ENCODE measurements at regions not wholly inside any gene's neighbourhood (a gene's known extent, or its start where the extent isn't known, plus 50 kb on each side); places are given as distances from the start of the nearest gene placed in this dataset.

DNA sequence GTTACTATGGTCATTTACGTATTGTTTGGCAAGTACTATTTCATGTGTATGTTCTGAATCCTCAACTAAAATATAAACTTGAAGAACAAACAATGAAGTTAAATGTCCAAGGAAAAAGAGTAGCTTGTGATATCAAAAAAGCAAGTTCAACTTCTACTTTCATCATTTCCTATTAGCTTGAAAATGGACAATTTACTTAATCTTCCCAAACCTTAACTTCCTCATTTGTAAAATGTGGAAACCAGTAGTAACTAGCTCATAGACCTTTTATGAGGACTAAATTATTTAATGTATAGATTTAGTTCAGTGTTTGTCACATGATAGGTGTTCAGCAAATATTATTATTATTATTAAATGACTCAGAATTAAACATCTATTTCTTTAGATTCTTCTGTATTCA is 276.8 kb upstream of the TET2 start:
- Histone ChIP-seq H3K4me2 (replicated peaks; ENCODE audit: low read depth, low read length, poor library complexity, severe bottlenecking) (no peak overlapping the region), H4K20me1 (ENCODE audit: control insufficient read depth, insufficient read depth, low read length, poor library complexity, severe bottlenecking) (no peaks in the 10 kb centered on the region), H3K27me3 (replicated peaks in 1 of 4; ENCODE audit: control extremely low read depth in 1 of 4, control insufficient read depth in 3 of 4, insufficient read depth in 4 of 4, low read length in 3 of 4) (no peaks in the 10 kb centered on the region), H3K9me3 (ENCODE audit: control extremely low read depth in 1 of 3, control insufficient read depth in 2 of 3, insufficient read depth in 1 of 3, low read length in 2 of 3) (no peaks in the 10 kb centered on the region), H3K36me3 (replicated peaks in 1 of 2; ENCODE audit: control extremely low read depth in 1 of 2, control insufficient read depth in 1 of 2, extremely low read depth in 1 of 2, insufficient read depth in 2 of 2, low read length in 1 of 2) (no peaks in the 10 kb centered on the region), H2AFZ (ENCODE audit: insufficient read depth, low read depth, low read length, poor library complexity, severe bottlenecking) (no peak overlapping the region), H3K79me2 (ENCODE audit: control insufficient read depth, insufficient read depth, low read length) (no peaks in the 10 kb centered on the region), H3K4me3 (ENCODE audit: control extremely low read depth in 1 of 5, extremely low read depth in 1 of 5, insufficient read depth in 1 of 5, low read depth in 2 of 5, low read length in 4 of 5) (no peak overlapping the region), H3K9ac (ENCODE audit: low read length) (no peak overlapping the region), H3K4me1 (ENCODE audit: control insufficient read depth in 2 of 2, insufficient read depth in 2 of 2, low read length in 2 of 2) (peaks cover 0 to 3% of the 10 kb centered on the region in 2 donors), H3K27ac (ENCODE audit: low read length in 2 of 2) (no peak overlapping the region)
- no peak overlapping the region for H3K4me3 Mint-ChIP-seq
- peaks cover 4% of the 10 kb centered on the region for H3K27me3 Mint-ChIP-seq
- no peak overlapping the region for H3K27ac Mint-ChIP-seq
- POLR2A ChIA-PET = no interaction called here
- ATAC-seq (ENCODE audit: low read depth) = no peak
- WGBS (ENCODE audit: insufficient coverage) = no CpG with 5 or more reads among the region's 1 CpG
- DNase-seq = no peak
- CTCF ChIA-PET = interaction anchor here (3.7 kb wide), 1 partner anchor 9 kb away, joined by 19 read pairs; no protein-coding TSS in a partner anchor
- H3K4me1 Mint-ChIP-seq = peaks cover 6% of the 10 kb centered on the region
- H3K9me3 Mint-ChIP-seq (ENCODE audit: insufficient read depth) = no peaks in the 10 kb centered on the region
- intact Hi-C loops (cut with micrococcal nuclease) = no loop called here
- no peak for TF ChIP-seq EZH2 (IDR thresholded peaks at IDR 0.05; ENCODE audit: borderline replicate concordance, insufficient read depth, low read depth, low read length, poor library complexity, severe bottlenecking)

- H3K36me3 ChIP-seq (replicated peaks in 1 of 2; ENCODE audit: control extremely low read depth in 1 of 2, control insufficient read depth in 1 of 2, extremely low read depth in 1 of 2, insufficient read depth in 2 of 2, low read length in 1 of 2) = no peaks in the 10 kb centered on the region
- no peak for ATAC-seq (ENCODE audit: low read depth)
- DNase-seq = no peak
- Mint-ChIP-seq H3K4me3 (no peak overlapping the region), H3K27me3 (peaks cover 4% of the 10 kb centered on the region), H3K9me3 (ENCODE audit: insufficient read depth) (no peaks in the 10 kb centered on the region), H3K27ac (no peak overlapping the region), H3K4me1 (peaks cover 6% of the 10 kb centered on the region)
- no peaks in the 10 kb centered on the region for H4K20me1 ChIP-seq (ENCODE audit: control insufficient read depth, insufficient read depth, low read length, poor library complexity, severe bottlenecking)
- no peak overlapping the region for H3K4me2 ChIP-seq (replicated peaks; ENCODE audit: low read depth, low read length, poor library complexity, severe bottlenecking)
- H3K27me3 ChIP-seq (replicated peaks in 1 of 4; ENCODE audit: control extremely low read depth in 1 of 4, control insufficient read depth in 3 of 4, insufficient read depth in 4 of 4, low read length in 3 of 4) = no peaks in the 10 kb centered on the region
- CTCF ChIA-PET = interaction anchor here (0.5 to 3.7 kb wide), 2 partner anchors 10 to 873 kb away, joined by 3 to 19 read pairs; no protein-coding TSS in a partner anchor
- POLR2A ChIA-PET = no interaction called here
- H3K9me3 ChIP-seq (ENCODE audit: control extremely low read depth in 1 of 3, control insufficient read depth in 2 of 3, insufficient read depth in 1 of 3, low read length in 2 of 3) = no peaks in the 10 kb centered on the region
- no peak overlapping the region for H2AFZ ChIP-seq (ENCODE audit: insufficient read depth, low read depth, low read length, poor library complexity, severe bottlenecking)
- H3K9ac ChIP-seq (ENCODE audit: low read length) = no peak overlapping the region
- TF ChIP-seq EZH2 (IDR thresholded peaks at IDR 0.05; ENCODE audit: borderline replicate concordance, insufficient read depth, low read depth, low read length, poor library complexity, severe bottlenecking) = no peak
- TF ChIP-seq CTCF (IDR thresholded peaks at IDR 0.05) = no peak
- H3K4me1 ChIP-seq (ENCODE audit: control insufficient read depth in 2 of 2, insufficient read depth in 2 of 2, low read length in 2 of 2) = peaks cover 0 to 3% of the 10 kb centered on the region in 2 donors
- 67% methylated on average over 1 of the region's 2 CpGs for WGBS (ENCODE audit: insufficient coverage)
- intact Hi-C loops (cut with micrococcal nuclease) = no loop called here
- no peak overlapping the region for H3K27ac ChIP-seq (ENCODE audit: low read length in 2 of 2)
- H3K79me2 ChIP-seq (ENCODE audit: control insufficient read depth, insufficient read depth, low read length) = no peaks in the 10 kb centered on the region
- H3K4me3 ChIP-seq (ENCODE audit: control extremely low read depth in 1 of 5, extremely low read depth in 1 of 5, insufficient read depth in 1 of 5, low read depth in 2 of 5, low read length in 4 of 5) = no peak overlapping the region
Observed at GRCh38 chr4:104870495-104871233, 276.0 kb upstream of the TET2 start.
